Uterus (tissue), 3 donors: ENCODE measurements at regions not wholly inside any gene's neighbourhood (a gene's known extent, or its start where the extent isn't known, plus 50 kb on each side); places are given as distances from the start of the nearest gene placed in this dataset.

Experiments
- DNase-seq, 2 donors: peaks; one replicate each; pipeline ENCODE4 v3.0.0-alpha.2; 2019 to 2020
- H3K27ac ChIP-seq, 2 donors: fragments of 200-600 bp; sonication (generic); 1 replicate in 1 of 2; 2 replicates in 1 of 2; pipeline ENCODE4 v1.5.1; 2016 to 2018
- H3K27me3 ChIP-seq, 2 donors: fragments of 200-600 bp; sonication (generic); one replicate each; pipeline ENCODE4 v1.5.1; 2018 to 2019; ENCODE audit warnings: control low read depth in 1 of 2
- H3K36me3 ChIP-seq, 2 donors: fragments of 200-600 bp; sonication (generic); one replicate each; pipeline ENCODE4 v1.5.1; 2019; ENCODE audit warnings: control low read depth in 1 of 2
- H3K4me1 ChIP-seq, 2 donors: fragments of 200-600 bp; sonication (generic); one replicate each; pipeline ENCODE4 v1.5.1; 2018 to 2019; ENCODE audit warnings: control low read depth in 1 of 2
- H3K4me3 ChIP-seq, 2 donors: fragments of 200-600 bp; sonication (generic); 1 replicate in 1 of 2; 2 replicates in 1 of 2; pipeline ENCODE4 v1.5.1; 2018 to 2019; ENCODE audit warnings: mild to moderate bottlenecking in 1 of 2
- H3K9me3 ChIP-seq, 2 donors: fragments of 200-600 bp; sonication (generic); one replicate each; pipeline ENCODE4 v1.5.1; 2019; ENCODE audit warnings: control low read depth in 1 of 2
- CTCF ChIP-seq, 4 experiments: fragments of 200-600 bp in 2 of 4; fragments of 450-650 bp in 2 of 4; sonication (generic) in 2 of 4; IDR thresholded peaks; one replicate each; pipeline ENCODE4 v1.5.1; 2016 to 2019; ENCODE audit warnings: antibody characterized with exemption in 4 of 4, mild to moderate bottlenecking in 2 of 4, moderate library complexity in 1 of 4
- POLR2A ChIP-seq, 2 donors: fragments of 450-650 bp; IDR thresholded peaks; one replicate each; pipeline ENCODE4 v1.6.1; 2016; ENCODE audit warnings: antibody characterized with exemption in 2 of 2, mild to moderate bottlenecking in 1 of 2, moderate library complexity in 1 of 2
- intact Hi-C: fragments of 100-400 bp; cut with DNase I; formaldehyde crosslinking; loops from one replicate; pipeline ENCODE4 v1.15.1; 2023; ENCODE audit warnings: low total_unique reads
- donor health status: DM: yes; HTN: yes; CAD: no.

DNA sequence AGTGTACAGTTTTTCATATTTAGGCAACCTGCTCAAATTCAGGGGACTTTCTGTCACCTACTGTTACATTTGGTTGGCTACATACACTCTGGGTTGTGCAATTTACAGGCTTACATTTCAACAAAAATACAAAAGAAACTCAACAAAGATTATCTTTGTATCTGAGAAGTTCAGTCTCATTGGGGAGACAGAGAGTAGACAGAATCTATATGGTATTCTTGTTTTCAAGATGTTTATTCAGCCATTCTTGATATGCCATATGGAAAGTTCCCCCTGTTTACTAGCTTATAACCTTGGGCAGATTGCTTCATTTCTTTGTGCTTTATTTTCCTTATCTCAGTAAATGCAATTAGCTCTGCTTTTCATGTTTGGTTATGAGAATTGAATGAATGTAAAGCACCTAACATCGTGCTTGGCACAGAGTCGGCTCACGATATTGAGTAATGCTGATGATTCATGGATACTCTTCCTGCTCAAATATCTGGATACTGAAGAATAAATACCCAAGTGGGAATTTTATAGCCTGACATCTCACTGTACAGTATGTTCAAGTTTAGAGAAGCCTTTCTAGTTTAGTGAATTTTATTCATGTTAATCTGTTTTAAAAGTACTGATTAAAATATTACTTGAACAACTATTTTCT lies 96.5 kb upstream of the PACRGL start:
- no peak for TF ChIP-seq CTCF (IDR thresholded peaks at IDR 0.05)
- no peak for TF ChIP-seq POLR2A (IDR thresholded peaks at IDR 0.05)
- no peaks in the 10 kb centered on the region for H3K27me3 ChIP-seq
- no peaks in the 10 kb centered on the region for H3K36me3 ChIP-seq
- no peaks in the 10 kb centered on the region for H3K9me3 ChIP-seq
- no peak overlapping the region for H3K27ac ChIP-seq
- DNase-seq = no peak
- intact Hi-C loops = no loop called here
- H3K4me1 ChIP-seq = no peaks in the 10 kb centered on the region
- H3K4me3 ChIP-seq = no peak overlapping the region

DNA sequence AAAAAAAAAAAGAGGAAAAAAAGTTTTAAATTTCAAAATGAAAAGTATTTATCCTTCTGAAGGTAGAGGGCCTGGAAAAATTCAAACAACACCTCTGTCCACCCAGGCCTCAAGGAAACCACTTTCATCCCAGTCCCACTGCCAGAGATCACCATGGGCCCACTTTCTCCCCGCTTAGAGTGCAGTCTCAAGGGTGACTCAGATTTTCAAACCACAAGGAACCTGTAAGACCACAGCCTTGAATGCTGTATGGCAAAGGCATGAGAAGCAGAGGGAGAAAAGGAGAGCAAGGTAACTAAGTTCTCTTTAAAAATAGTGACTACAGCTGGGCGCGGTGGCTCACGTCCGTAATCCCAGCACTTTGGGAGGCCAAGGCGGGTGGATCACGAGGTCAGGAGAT lies 87.9 kb upstream of the PACRGL start:
- H3K4me1 ChIP-seq = no peaks in the 10 kb centered on the region
- no peak overlapping the region for H3K4me3 ChIP-seq
- H3K27me3 ChIP-seq = no peaks in the 10 kb centered on the region
- no peak overlapping the region for H3K27ac ChIP-seq
- intact Hi-C loops = no loop called here
- DNase-seq = no peak
- no peaks in the 10 kb centered on the region for H3K36me3 ChIP-seq
- TF ChIP-seq CTCF (IDR thresholded peaks at IDR 0.05) (no peak), POLR2A (IDR thresholded peaks at IDR 0.05) (no peak)
- H3K9me3 ChIP-seq = no peaks in the 10 kb centered on the region

DNA sequence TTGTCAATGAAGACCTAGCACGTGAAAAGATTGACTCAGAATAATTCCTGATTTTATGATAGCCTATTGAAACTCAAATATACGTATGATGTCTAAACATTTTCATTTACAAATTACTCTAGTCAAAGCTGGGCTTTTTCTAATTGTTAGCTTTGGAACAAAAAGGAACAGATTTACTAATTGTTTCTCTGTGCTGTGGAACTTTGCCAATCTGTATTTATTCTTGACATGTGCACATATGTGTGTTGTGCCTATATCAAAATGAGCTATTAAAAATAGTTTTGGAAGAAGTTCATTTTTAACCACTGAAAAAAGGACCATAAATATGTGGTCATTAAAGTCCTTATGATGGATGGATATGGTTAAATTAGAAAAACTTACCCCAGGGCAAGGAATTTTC lies 85.4 kb upstream of the PACRGL start:
- Histone ChIP-seq H3K4me3 (no peak overlapping the region), H3K27me3 (no peaks in the 10 kb centered on the region), H3K4me1 (peaks cover 0 to 5% of the 10 kb centered on the region in 2 donors), H3K36me3 (no peaks in the 10 kb centered on the region), H3K9me3 (no peaks in the 10 kb centered on the region), H3K27ac (no peak overlapping the region)
- DNase-seq = no peak
- no peak for TF ChIP-seq CTCF (IDR thresholded peaks at IDR 0.05)
- TF ChIP-seq POLR2A (IDR thresholded peaks at IDR 0.05) = no peak
- intact Hi-C loops = no loop called here

GRCh38 chr4:20615486-20616260 lies 84.6 kb upstream of the PACRGL start:
- intact Hi-C loops = no loop called here
- no peak for TF ChIP-seq POLR2A (IDR thresholded peaks at IDR 0.05)
- TF ChIP-seq CTCF (IDR thresholded peaks at IDR 0.05) = no peak
- H3K27me3 ChIP-seq = no peaks in the 10 kb centered on the region
- no peaks in the 10 kb centered on the region for H3K36me3 ChIP-seq
- no peak for DNase-seq
- peaks cover 0 to 5% of the 10 kb centered on the region in 2 donors for H3K4me1 ChIP-seq
- no peaks in the 10 kb centered on the region for H3K9me3 ChIP-seq
- no peak overlapping the region for H3K4me3 ChIP-seq
- H3K27ac ChIP-seq = peak overlapping the region in 1 of 2 donors; percentile 57

- peak overlapping the region; percentile 10 to 57 for H3K27ac ChIP-seq
- no peaks in the 10 kb centered on the region for H3K27me3 ChIP-seq
- H3K4me1 ChIP-seq = peaks cover 0 to 5% of the 10 kb centered on the region in 2 donors
- intact Hi-C loops = no loop called here
- no peak overlapping the region for H3K4me3 ChIP-seq
- TF ChIP-seq CTCF (IDR thresholded peaks at IDR 0.05) = no peak
- TF ChIP-seq POLR2A (IDR thresholded peaks at IDR 0.05) = no peak
- no peaks in the 10 kb centered on the region for H3K9me3 ChIP-seq
- no peak for DNase-seq
- H3K36me3 ChIP-seq = no peaks in the 10 kb centered on the region
Measured at GRCh38 chr4:20616313-20616712, 83.9 kb upstream of the PACRGL start.
